Tibial nerve (tissue), 3 donors: ENCODE measurements at regions not wholly inside any gene's neighbourhood (a gene's known extent, or its start where the extent isn't known, plus 50 kb on each side); places are given as distances from the start of the nearest gene placed in this dataset.

ENCODE experiments used
- POLR2A ChIP-seq, 2 donors: fragments of 450-650 bp; IDR thresholded peaks; one replicate each; pipeline ENCODE4 v1.6.1; 2017; ENCODE audit warnings: antibody characterized with exemption in 2 of 2, mild to moderate bottlenecking in 2 of 2, moderate library complexity in 2 of 2
- TF ChIP-seq, protein P1 (sequence below), 5 experiments: fragments of 200-600 bp in 3 of 5; fragments of 450-650 bp in 2 of 5; sonication (generic) in 3 of 5; IDR thresholded peaks; one replicate each; pipeline ENCODE4 v1.5.1; 2016 to 2019; ENCODE audit warnings: antibody characterized with exemption in 5 of 5, mild to moderate bottlenecking in 3 of 5, moderate library complexity in 2 of 5

DNA sequence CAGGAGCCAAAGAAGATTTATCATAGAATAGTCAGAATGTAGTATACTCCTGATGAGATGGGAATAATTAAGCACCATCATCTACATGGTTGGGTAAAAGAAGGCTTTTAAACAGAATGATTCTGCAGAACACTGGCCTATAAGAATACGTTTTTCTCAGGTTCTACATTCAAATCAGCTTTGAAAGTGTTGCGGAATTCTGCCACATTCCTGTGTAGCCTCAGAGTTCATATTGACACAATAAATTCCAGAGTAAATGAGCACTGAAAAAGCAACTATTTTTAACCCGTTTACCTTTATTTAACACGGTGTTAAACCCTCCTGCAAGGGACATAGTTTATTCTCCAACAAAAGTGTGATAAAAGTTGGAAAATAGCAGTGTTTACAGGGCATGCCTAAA is 950.2 kb upstream of the SLIT2 start:
- TF ChIP-seq POLR2A (IDR thresholded peaks at IDR 0.05): no peak
- TF ChIP-seq, protein P1, sequence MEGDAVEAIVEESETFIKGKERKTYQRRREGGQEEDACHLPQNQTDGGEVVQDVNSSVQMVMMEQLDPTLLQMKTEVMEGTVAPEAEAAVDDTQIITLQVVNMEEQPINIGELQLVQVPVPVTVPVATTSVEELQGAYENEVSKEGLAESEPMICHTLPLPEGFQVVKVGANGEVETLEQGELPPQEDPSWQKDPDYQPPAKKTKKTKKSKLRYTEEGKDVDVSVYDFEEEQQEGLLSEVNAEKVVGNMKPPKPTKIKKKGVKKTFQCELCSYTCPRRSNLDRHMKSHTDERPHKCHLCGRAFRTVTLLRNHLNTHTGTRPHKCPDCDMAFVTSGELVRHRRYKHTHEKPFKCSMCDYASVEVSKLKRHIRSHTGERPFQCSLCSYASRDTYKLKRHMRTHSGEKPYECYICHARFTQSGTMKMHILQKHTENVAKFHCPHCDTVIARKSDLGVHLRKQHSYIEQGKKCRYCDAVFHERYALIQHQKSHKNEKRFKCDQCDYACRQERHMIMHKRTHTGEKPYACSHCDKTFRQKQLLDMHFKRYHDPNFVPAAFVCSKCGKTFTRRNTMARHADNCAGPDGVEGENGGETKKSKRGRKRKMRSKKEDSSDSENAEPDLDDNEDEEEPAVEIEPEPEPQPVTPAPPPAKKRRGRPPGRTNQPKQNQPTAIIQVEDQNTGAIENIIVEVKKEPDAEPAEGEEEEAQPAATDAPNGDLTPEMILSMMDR (IDR thresholded peaks at IDR 0.05): no peak
